ENCODE measurements at regions not wholly inside any gene's neighbourhood (a gene's known extent, or its start where the extent isn't known, plus 50 kb on each side); places are given as distances from the start of the nearest gene placed in this dataset.

DNA sequence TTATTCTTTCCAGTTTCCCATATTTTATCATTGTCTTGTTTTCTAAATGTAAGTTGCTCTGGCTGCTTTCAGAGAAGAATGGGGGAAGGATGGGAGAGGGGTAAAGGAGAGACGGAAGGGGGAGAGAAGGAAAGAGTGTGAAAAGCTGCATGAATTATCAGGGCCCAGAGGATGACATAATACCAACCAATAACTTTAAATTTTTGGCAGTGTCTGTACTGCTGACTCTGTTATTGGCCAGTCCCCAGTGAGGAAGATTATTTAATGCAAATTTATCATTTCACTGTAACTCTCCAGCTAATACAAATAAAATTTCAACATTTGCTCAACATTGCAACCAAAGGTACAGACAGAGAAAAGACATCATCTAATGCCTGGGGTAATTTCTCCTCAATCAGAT lies 551.7 kb upstream of the CFAP20DC start:
- TF ChIP-seq EP300 (IDR thresholded peaks at IDR 0.05) (no peak), POLR2AphosphoS5 (IDR thresholded peaks at IDR 0.05) (no peak), POLR2A (IDR thresholded peaks at IDR 0.05; ENCODE audit: low read depth) (no peak)
- TF ChIP-seq, protein P1, sequence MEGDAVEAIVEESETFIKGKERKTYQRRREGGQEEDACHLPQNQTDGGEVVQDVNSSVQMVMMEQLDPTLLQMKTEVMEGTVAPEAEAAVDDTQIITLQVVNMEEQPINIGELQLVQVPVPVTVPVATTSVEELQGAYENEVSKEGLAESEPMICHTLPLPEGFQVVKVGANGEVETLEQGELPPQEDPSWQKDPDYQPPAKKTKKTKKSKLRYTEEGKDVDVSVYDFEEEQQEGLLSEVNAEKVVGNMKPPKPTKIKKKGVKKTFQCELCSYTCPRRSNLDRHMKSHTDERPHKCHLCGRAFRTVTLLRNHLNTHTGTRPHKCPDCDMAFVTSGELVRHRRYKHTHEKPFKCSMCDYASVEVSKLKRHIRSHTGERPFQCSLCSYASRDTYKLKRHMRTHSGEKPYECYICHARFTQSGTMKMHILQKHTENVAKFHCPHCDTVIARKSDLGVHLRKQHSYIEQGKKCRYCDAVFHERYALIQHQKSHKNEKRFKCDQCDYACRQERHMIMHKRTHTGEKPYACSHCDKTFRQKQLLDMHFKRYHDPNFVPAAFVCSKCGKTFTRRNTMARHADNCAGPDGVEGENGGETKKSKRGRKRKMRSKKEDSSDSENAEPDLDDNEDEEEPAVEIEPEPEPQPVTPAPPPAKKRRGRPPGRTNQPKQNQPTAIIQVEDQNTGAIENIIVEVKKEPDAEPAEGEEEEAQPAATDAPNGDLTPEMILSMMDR (IDR thresholded peaks at IDR 0.05) = no peak
- Histone ChIP-seq H3K27me3 (no peaks in the 10 kb centered on the region), H3K9me3 (no peaks in the 10 kb centered on the region), H3K27ac (replicated peaks in 1 of 4) (no peak overlapping the region), H3K4me1 (peaks cover 0 to 10% (median 0%) of the 10 kb centered on the region in 4 donors), H3K4me3 (no peak overlapping the region), H3K36me3 (no peaks in the 10 kb centered on the region)
- intact Hi-C loops (cut with DNase I) = no loop called here
- WGBS = 61% methylated on average over 1 of the region's 1 CpG
- no peak for DNase-seq (ENCODE audit: extremely low spot score)

DNA sequence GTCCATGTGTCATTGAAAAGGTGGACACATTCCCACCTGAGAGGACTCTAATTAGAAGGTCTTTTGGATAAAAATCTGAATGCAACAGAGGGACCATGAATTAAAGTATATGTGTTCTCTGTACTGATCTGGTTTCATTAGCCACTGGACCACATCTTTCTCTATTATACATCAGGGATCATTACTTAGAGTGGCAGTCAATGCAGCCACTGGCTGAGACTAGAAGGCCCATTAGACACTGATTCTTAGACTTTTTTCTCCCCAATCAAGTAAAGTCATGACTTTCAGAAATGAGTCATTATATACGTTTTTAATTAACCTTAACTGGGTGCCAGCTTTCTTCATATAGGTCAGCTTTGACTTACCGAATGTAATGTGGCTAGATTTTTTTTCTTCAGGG lies 550.8 kb upstream of the CFAP20DC start:
- Histone ChIP-seq H3K27ac (replicated peaks in 1 of 4) (no peak overlapping the region), H3K36me3 (no peaks in the 10 kb centered on the region), H3K4me1 (peaks cover 0 to 2% (median 0%) of the 10 kb centered on the region in 4 donors), H3K27me3 (no peaks in the 10 kb centered on the region), H3K9me3 (no peaks in the 10 kb centered on the region), H3K4me3 (no peak overlapping the region)
- no peak for DNase-seq (ENCODE audit: extremely low spot score)
- no peak for TF ChIP-seq EP300 (IDR thresholded peaks at IDR 0.05)
- no peak for TF ChIP-seq POLR2A (IDR thresholded peaks at IDR 0.05; ENCODE audit: low read depth)
- no peak for TF ChIP-seq POLR2AphosphoS5 (IDR thresholded peaks at IDR 0.05)
- TF ChIP-seq, protein P1 (IDR thresholded peaks at IDR 0.05) = no peak
- intact Hi-C loops (cut with DNase I) = no loop called here
- 93% methylated on average over 2 of the region's 2 CpGs for WGBS

DNA sequence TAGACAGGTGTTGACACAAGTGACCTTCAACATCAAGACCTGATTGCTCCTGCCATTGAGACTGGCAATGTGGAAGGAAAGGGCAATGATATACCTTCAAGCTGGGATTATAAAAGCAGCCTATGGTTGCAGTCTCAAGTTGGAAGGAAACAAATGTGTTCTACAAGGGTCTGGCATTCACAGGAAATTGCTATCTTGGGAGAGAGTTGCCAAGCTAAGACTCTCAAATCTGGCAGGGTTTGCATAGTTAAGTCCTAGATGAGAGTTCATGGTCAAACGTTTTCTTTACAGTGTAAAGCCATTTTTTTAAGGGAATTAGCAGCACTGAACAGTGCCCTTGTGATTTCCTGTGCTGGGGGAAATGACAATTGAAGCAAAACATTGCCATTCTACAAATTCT lies 546.9 kb upstream of the CFAP20DC start:
- no peaks in the 10 kb centered on the region for H3K27me3 ChIP-seq
- no peak overlapping the region for H3K27ac ChIP-seq (replicated peaks in 1 of 4)
- H3K4me1 ChIP-seq = no peaks in the 10 kb centered on the region
- DNase-seq (ENCODE audit: extremely low spot score) = no peak
- WGBS = 53% methylated on average over 1 of the region's 1 CpG
- intact Hi-C loops (cut with DNase I) = no loop called here
- H3K36me3 ChIP-seq = no peaks in the 10 kb centered on the region
- no peak overlapping the region for H3K4me3 ChIP-seq
- TF ChIP-seq EP300 (IDR thresholded peaks at IDR 0.05) (no peak), POLR2AphosphoS5 (IDR thresholded peaks at IDR 0.05) (no peak), POLR2A (IDR thresholded peaks at IDR 0.05; ENCODE audit: low read depth) (no peak)
- TF ChIP-seq, protein P1 (IDR thresholded peaks at IDR 0.05) = no peak
- no peaks in the 10 kb centered on the region for H3K9me3 ChIP-seq

GRCh38 chr3:59595830-59596229 lies 546.0 kb upstream of the CFAP20DC start:
- no peak for TF ChIP-seq POLR2AphosphoS5 (IDR thresholded peaks at IDR 0.05)
- TF ChIP-seq, protein P1 (IDR thresholded peaks at IDR 0.05) = no peak
- no peak for TF ChIP-seq POLR2A (IDR thresholded peaks at IDR 0.05; ENCODE audit: low read depth)
- no peak for TF ChIP-seq EP300 (IDR thresholded peaks at IDR 0.05)
- H3K4me3 ChIP-seq = no peak overlapping the region
- intact Hi-C loops (cut with DNase I) = no loop called here
- H3K9me3 ChIP-seq = no peaks in the 10 kb centered on the region
- DNase-seq (ENCODE audit: extremely low spot score) = no peak
- H3K36me3 ChIP-seq = no peaks in the 10 kb centered on the region
- no peak overlapping the region for H3K27ac ChIP-seq (replicated peaks in 1 of 4)
- no peaks in the 10 kb centered on the region for H3K4me1 ChIP-seq
- H3K27me3 ChIP-seq = no peaks in the 10 kb centered on the region

- Histone ChIP-seq H3K4me1 (no peaks in the 10 kb centered on the region), H3K9me3 (no peaks in the 10 kb centered on the region), H3K27ac (replicated peaks in 1 of 4) (no peak overlapping the region)
These were observed 543.6 kb upstream of the CFAP20DC start for GRCh38 chr3:59593380-59593779.

More at GRCh38 chr3:59593380-59593779, 543.6 kb upstream of the CFAP20DC start:
- Histone ChIP-seq H3K4me3 (no peak overlapping the region), H3K27me3 (no peaks in the 10 kb centered on the region), H3K36me3 (no peaks in the 10 kb centered on the region)
- intact Hi-C loops (cut with DNase I) = no loop called here
- TF ChIP-seq, protein P1 (IDR thresholded peaks at IDR 0.05) = no peak
- no peak for TF ChIP-seq POLR2AphosphoS5 (IDR thresholded peaks at IDR 0.05)
- TF ChIP-seq EP300 (IDR thresholded peaks at IDR 0.05) = no peak
- DNase-seq (ENCODE audit: extremely low spot score) = no peak
